Left ventricle myocardium superior (tissue), 1 donor: ENCODE measurements at regions not wholly inside any gene's neighbourhood (a gene's known extent, or its start where the extent isn't known, plus 50 kb on each side); places are given as distances from the start of the nearest gene placed in this dataset.
A peak's percentile ranks its signal among the peaks of the same experiment; 100 is the strongest.
"Not testable (repeated sequence)": the region's sequence is repeated elsewhere in the genome, so short reads cannot be mapped to it uniquely, and the experiment has no call there.

ENCODE experiments used
- ATAC-seq: fragments of 200-7000 bp; cut with Tn5 transposase; one replicate; pipeline ENCODE4 v1.9.1; 2020; ENCODE audit warnings: mild to moderate bottlenecking, moderate library complexity
- DNase-seq: peaks from one replicate; pipeline ENCODE4 v3.0.0-alpha.2; 2020
- intact Hi-C: fragments of 100-400 bp; cut with micrococcal nuclease; formaldehyde crosslinking; loops from one replicate; pipeline ENCODE4 v1.11.0; 2022
- donor health status: DM: no; HTN: yes; CAD: no; lungs with severe emphysema.

DNA sequence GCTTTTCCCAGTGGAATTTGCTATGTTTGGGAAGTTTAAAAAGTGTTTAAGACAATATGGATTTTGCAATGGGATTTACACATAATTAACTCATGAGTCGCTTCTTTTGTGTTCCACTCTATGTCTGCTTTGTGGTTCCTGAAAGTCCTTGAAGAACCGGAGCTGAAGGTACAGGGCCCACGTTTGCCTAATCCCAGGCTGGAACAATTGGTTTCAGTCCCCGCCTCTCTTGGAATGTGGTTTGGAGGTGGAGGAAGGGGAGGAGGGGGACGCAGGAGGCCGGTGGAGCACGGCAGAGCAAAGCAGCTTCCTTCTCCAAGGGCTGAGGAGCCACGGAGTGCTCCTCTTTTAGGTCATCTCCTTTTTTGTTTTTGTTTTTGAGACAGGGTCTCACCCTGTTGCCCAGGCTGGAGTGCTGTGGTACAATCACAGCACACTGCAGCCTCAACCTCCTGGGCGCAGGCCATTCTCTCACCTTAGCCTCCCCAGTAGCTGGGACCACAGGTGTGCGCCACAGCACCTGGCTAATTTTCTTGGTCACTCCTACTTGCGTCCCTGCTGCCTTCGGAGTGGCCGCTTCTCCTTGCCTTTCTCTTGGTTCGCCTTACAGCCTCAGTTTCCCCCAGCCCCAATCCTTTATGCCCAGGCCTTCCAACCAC is 129.5 kb upstream of the ERRFI1 start:
- no peak for DNase-seq
- intact Hi-C loops, result no loop called here
- no peak for ATAC-seq

DNA sequence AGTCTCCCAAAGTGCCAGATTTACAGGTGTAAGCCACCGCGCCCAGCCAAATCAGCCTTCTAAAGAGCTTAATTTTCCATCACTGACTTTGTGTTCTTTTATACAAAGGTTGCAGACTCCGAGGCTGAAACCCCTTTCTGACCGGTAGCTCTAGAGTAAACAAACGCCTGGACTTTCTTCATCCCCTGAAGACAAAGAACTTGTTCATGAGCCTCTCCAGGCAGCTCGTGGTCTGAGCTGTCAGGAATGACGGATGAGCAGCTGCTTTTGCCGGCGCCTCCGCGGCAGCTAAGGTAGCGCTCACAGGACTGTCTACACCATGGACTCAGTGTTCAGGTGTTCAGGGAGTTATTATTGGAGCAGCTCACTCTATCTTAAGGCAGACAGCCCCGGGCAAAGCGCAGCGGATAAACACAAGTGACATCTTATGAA is 128.5 kb upstream of the ERRFI1 start:
- DNase-seq (no peak), ATAC-seq (no peak)
- intact Hi-C loops, result no loop called here

DNA sequence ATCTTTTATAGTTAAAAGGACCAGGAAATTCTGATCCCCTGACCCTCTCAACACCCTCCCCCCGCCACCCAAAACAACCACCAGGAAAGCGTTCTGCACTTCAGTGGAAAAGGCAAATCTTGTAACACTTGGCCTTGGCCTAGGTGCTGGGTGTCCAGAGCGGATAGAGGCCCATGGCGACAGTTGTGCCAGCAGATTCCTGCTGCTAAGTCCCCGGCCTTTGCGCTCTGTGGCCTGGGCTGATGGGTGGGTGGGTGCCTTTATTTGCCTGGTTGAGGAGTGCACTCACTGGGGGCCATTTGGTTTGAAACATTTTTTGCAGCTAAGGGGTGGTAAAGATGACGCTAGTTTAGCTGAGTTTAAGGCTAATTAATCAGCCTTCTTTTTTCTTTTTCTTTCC is 127.9 kb upstream of the ERRFI1 start:
- DNase-seq, result no peak
- intact Hi-C loops, result no loop called here
- ATAC-seq, result no peak

DNA sequence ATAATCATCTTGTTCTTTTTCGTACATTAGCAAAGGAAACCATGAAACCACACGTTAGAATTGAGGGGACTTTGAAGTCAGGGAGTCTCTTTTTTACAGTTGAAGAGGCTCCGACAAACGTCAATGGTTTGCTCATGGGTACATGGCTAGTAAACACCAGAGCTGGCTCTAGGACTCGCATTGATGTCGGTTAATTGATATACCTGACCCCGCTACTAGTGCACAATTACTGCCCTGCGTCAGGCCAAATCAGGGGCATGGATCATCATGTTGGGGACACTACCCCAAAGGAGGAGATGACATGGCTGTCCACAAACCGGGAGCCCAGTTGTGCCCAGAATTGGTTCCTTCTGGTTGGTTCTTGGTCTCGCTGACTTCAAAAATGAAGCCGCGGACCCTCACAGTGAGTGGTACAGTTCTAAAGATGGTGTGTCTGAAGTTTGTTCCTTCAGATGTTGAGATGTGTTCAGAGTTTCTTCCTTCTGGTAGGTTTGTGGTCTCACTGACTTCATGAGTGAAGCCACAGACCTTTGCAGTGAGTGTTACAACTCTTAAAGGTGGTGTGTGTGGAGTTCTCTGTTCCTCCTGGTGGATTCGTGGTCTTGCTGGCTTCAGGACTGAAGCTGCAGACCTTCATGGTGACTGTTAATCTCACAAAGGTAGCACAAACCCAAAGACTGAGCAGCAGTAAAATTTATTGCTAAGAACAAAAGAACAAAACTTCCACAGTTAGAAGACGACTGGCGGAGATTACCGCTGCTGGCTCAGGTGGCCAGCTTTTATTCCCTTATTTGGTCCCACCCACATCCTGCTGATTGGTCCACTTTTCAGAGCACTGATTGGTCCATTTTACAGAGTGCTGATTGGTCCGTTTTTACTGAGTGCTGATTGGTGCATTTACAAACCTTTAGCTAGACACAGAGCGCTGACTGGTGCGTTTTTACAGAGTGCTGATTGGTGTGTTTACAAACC is 126.9 kb upstream of the ERRFI1 start:
- no peak for DNase-seq
- intact Hi-C loops, result no loop called here
- no peak for ATAC-seq

DNA sequence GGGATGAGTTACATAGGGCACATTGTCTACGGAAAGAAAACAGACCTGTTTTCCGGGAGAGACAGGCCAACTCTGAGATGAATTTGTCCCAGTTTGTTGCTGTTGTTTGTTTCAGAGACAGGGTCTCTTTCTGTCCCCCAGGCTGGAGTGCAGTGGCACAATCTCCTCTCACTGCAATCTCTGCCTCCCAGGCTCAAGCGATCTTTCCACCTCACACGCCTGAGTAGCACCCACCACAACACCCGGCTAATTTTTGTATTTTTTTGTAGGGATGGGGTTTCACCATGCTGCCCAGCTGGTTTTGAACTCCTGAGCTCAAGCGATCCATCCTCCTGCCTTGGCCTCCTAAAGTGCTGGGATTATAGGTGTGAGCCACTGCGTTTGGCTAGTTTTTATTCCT is 125.5 kb upstream of the ERRFI1 start:
- ATAC-seq (no peak), DNase-seq (no peak)
- intact Hi-C loops, result no loop called here

DNA sequence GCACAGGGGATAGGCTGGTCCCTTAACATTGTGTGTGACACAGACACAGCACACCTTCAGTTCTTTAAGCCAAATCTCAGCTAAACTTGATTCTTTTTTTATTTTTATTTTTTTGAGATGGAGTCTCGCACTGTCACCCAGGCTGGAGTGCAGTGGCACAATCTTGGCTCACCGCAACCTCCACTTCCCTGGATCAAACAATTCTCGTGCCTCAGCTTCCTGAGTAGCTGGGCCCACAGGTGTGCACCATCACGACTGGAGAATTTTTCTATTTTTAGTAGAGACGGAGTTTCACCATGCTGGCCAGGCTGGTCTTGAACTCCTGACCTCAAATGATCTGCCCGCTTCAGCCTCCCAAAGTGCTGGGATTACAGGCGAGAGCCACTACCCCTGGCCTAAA is 123.6 kb upstream of the ERRFI1 start:
- ATAC-seq, intact Hi-C loops, DNase-seq: not testable (repeated sequence)

DNA sequence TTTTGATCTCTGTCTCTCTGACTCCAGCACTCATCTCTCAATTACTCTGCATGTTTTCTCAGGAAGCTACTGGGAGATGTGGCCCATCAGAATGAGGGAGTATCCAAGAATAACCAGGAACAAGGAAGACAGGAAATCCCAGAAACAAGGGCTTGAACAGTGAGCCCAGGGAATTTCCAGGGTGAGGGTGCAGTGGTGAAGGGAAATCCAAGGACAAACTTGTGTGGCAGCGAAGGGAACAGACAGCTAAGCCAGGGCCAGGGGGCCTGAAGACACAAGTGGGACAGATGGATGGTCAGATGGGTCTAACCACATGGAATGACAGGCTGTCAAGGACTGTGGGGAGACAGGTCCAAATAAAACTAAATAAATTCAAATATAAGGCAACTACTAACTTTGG is 121.8 kb upstream of the ERRFI1 start:
- intact Hi-C loops, result no loop called here
- ATAC-seq, result no peak
- no peak for DNase-seq

DNA sequence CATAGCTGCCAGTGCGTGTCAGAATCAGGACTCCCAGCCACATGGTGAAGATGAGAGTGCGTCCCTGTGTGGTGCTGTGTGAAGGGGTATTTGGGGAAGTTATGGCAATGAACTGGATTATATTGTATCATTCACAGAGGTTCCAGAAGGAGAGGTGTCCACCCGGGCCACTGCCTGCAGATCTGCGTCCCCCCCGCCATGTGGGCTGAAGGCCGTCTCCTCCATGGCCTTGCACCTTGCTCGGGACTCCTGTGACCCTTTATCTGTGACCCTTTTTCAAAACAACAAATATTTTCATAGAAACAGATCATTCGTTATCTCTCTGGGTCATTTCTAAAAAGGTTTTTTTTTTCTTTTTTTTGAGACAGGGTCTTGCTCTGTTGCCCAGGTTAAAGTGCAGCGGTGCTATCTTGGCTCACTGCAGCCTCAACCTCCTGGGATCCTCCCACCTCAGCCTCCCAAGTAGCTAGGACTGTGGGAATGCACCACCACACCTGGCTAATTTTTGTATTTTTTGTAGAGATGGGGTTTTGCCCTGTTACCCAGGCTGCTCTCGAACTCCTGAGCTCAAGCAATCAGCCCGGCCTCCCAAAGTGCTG is 120.2 kb upstream of the ERRFI1 start:
- intact Hi-C loops, result no loop called here

DNA sequence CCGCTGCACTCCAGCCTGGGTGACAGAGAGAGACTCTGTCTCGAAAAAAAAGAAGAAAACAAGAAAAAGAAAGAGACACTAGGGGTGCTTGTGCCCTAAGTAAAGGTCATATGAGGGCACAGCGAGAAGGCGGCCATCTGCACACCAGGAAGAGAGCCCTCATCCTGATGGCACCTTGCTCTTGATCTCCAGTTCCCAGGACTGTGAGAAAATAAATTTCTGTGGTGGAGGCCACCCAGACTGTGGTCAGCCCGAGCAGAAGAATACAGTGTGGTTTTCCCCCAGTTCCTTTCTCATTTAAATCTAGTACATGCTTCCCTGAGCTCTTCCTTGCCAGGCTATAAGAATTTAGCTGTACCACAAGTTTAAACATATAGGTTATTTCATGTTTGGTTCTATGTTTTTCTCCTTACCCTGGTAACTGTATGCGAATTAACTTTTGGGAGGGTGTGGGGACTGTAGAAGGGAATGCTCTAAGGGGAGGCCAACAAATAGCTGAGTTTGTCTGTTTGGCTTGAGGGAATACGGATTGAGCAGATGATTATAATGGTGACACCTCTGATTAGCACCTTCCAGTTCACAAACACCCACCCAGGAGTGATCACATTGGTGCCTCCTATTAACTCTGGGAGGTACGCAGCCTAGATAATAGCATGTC is 119.6 kb upstream of the ERRFI1 start:
- intact Hi-C loops, result no loop called here
- ATAC-seq, result no peak
- peak; percentile 4 for DNase-seq

More for the DNA sequence above, 120.2 kb upstream of the ERRFI1 start:
- no peak for DNase-seq
- ATAC-seq, result no peak

DNA sequence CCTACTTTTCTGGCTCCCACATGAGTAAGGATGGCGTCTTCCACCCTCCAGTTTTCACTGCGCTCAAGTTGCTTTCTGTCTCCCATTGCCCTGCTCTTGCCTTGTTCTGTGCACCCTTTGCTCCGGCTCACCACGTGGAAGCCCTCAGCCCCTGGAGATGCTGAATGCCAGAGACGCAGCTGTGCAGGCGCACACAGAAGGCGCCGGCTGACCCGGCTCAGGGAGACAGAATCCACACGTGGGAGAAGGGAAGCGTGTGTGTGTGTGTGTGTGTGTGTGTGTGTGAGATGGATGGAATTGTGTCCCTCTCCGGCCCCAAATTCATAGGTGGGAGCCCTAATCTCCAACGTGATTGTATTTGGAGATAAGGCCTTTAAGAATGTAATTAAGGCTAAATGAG is 118.2 kb upstream of the ERRFI1 start:
- ATAC-seq (peak; percentile 30), DNase-seq (no peak)
- intact Hi-C loops, result no loop called here

DNA sequence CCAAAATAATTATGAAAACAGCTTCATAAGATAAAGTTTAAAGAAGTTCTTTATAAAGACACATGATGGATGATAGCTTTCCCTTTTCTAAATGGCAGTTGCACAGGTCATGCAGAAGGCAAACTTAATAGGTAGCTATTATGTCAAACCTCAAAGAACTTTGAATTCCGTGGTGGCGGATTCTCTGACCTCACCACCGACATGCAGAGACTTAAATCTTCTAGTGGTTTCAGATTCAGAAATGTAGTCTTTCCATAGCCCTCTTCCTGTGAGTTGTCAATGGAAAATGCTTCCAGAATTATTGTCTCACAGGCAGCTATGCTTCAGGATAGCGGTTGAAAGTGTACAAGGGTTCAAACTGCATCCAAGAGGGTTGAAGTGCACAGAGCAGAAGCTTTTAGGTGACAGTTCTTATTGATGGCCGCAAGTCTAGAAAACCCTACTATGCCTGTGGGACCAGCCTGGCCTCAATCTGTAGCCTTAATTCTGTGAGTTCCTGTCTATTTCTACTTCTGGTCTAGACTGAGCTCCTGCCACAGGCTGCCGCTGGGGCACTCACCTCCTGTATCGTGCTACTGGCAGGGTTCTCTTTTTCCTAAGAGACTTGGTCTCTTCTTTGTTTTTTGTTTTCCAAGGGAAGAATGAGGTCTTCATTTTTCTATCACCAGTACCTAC is 117.0 kb upstream of the ERRFI1 start:
- DNase-seq (no peak), ATAC-seq (no peak)
- intact Hi-C loops, result no loop called here

DNA sequence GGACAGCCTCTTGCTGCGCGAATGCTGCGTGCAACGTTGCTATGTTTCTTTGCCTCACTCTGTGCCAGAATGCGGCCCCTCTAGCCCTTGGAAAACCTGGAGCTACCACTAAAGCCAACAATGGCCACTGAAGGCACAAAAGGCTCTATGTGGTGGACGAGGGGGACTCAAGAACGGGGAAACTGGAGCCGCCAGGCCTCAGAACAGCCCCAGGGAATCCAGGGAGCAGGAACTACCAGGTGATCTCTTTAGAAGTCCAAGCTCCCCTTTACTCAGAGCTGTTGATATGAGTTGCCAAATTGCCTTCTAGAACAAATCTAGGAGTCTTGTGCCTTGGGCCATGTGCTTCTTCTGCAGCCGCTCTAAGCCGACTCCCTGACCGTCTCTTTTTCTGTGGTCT is 113.8 kb upstream of the ERRFI1 start:
- ATAC-seq, result no peak
- intact Hi-C loops, result no loop called here
- no peak for DNase-seq

DNA sequence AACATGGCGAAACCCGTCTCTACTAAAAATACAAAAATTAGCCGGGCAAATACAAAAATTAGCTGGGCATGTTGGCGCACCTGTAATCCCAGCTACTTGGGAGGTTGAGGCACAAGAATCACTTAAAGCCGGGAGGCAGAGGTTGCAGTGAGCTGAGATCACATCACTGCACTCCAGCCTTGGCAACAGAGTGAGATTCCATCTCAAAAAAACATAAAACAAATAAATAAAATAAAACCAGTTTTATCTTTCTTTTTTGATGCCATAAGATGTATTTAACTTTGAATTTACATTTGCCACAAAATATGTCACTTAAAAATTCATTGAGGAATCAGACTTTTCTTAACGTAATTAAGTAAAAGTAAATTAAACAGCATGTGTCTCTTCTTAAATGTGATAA is 113.3 kb upstream of the ERRFI1 start:
- intact Hi-C loops, result no loop called here
- no peak for DNase-seq
- ATAC-seq, result no peak

DNA sequence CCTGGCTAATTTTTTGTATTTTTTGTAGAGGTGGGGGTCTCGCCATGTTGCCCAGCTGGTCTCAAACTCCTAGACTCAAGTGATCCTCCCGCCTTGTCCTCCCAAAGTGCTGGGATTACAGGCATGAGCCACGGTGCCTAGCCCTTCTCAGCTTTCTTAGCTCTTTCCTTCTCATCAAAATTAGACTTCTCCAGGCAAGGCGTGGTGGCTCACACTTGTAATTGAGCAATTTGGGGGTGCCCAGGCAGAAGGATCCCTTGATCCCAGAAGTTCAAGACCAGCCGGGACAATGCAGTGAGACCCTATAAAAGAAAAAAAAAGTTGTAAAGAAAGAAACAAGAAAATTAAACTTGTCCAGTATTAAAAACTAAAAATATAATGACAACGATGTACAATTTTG is 112.6 kb upstream of the ERRFI1 start:
- ATAC-seq, result no peak
- intact Hi-C loops, result no loop called here
- no peak for DNase-seq

DNA sequence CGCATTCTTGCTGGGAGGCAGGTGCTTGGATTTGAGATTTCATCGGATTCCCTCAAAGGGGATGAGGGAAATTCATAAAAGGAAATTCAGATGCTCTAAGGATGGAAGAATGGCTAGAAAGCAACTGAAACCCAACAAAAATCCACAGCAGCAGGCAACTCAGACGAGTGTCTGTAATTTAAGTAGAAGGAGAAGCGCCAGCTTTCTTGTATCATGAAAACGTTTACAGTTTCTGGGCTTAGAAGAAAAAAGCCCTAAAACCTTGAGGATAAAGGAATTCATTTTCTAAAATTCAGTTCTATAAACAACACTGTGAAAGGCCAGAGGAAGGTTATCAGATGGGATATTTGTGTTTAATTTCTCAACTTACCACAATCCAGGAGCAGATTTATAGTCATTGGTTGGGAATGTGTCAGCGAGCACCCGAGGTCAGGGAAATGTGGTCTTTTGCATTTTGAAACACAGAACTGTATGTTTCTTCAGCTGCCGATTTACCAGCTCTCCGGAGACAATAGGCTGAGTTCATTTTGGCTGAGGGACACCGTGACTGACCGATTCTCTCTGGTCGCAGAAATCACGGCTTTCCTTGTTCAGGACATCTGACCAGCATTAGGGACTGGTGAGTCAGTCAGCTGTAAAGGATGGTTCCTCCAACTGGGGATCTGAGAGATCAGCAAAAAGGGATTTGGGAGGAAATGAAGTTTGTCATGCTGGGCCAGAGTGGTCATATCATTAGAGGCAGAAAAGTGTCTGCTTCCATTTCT is 111.6 kb upstream of the ERRFI1 start:
- DNase-seq (no peak), ATAC-seq (peak; percentile 75)
- intact Hi-C loops, result no loop called here

DNA sequence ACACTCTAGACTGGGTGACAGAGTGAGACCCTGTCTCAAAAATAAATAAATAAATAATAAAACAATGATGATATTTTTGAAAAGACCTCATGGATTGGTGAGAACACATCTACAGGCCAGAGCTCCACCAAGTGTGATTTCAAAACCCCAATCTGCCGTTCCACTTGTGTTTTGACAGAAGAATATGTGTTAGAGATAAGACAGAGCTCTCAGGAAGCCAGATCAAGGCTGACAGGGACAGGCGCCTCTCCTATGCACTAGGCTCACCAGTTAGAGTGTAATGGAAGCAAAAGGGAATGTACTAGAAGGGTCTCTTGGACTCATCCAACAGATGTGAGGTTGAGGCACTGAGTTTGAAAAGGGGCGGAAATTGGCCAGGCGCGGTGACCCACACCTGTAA is 110.7 kb upstream of the ERRFI1 start:
- intact Hi-C loops, result no loop called here

DNA sequence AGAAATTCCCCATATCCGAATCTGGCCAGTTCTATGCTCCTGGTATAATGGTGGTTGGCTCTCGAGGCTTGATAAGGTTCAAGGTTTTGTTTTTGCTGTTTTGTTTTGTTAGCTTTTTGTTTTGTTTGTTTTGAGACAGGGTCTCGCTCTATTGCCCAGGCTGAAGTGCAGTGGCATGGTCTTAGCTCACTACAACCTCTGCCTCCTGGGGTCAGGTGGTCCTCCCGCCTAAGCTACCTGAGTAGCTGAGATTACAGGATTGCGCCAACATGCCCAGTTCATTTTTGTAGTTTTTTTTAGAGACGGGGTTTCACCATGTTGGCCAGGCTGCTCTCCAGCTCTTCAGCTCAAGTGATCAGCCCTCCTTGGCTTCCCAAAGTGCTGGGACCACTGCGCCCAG is 109.1 kb upstream of the ERRFI1 start:
- intact Hi-C loops, result no loop called here
- DNase-seq, result no peak
- ATAC-seq, result no peak

More for the DNA sequence above, 110.7 kb upstream of the ERRFI1 start:
- DNase-seq, result no peak
- no peak for ATAC-seq

DNA sequence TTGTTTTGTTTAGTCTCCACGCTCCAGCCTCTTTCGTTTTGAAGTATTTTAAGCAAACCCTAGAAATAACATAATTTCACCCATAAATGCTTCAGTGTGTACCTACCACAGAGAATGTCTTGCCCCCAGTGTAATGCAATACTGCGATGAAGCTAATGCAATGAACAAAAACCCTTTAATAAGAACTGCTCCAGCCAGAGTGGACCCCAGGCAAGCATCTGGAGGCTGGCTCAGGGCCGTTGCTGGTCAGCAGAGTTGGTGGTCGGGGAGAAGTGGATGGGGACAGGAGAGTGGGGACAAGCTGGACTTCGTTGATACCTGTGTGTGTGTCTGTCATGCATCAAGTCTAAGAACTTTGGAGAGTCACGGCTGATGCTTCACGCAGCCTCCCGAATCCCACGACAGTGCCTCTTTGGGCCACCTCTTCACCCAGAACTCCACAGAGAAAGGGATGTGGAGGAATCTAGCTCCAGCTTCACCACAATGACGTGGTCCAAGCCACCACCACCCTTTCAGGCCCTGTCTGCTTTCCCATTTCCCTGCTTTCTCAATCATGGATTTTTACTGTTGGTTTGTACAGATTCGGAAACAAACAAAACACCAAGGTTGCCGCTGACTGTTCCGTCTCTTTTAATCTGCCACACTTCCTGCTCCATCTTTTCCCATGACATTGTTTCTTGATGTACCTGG is 108.6 kb upstream of the ERRFI1 start:
- intact Hi-C loops, result no loop called here
- DNase-seq, result no peak
- peak; percentile 11 for ATAC-seq
